Limb (tissue), 2 donors: ENCODE measurements at regions not wholly inside any gene's neighbourhood (a gene's known extent, or its start where the extent isn't known, plus 50 kb on each side); places are given as distances from the start of the nearest gene placed in this dataset.

ENCODE experiments used
- DNase-seq, 2 donors: peaks; one replicate each; pipeline ENCODE4 v3.0.0-alpha.2; 2016; ENCODE audit errors: extremely low spot score in 2 of 2

DNA sequence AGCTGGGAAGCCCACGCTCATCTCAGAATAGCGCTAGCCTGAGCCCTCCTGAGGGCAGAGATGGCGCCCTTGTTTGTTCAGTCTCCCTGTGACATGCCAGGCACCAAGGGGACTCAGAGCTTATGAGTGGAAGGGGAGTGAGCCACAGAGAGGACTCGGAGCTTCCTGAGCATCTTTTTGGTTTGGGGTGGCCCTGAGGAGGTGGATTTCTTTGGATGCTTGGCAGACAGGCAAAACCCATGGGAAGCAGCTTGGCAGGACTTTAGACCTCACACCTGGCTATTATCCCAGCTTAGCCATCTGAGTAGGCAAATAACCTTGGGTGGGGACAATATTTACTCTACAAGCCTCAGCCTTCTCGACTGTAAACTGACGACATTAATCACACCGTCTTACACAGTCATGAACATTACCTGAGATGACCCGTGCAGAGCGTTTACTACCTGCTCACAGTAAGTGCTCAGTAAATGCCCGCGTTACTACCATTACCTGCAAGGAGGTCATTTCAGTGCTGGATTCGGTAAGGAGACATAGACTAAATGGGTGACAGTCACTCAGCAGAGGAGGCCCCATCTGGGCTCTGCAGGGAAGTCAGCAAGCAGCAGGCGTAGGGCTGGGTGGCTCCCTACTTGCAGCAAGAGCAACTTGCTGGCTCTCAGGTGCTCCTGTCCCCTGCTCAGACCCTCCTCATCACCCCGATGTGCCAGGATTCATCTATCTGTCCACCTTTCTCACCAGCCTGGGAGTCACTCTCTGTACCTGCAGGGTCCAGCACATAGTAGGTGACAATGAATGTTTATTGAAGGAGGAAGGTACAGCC, 54.9 kb downstream of the KLHDC7A start:
- no peak for DNase-seq

DNA sequence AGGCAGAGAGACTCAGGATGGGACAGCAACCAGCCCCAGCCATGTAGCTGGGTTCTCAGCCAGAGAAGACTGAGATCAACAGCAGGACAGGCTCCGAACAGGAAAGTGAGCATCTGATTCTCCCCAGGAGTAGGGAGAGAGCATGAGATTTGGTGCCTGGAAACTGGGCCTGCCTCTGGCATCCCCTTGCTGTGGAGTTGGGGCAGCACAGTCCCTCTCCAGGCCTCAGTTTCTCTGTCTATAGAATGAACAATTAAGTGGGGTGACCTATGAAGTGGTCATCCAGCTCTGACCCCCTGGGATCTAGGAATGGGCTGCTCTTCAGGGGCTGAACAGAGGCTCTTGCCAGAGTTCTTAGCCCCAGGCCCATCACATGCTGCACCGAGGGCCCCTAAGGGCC, 55.6 kb downstream of the KLHDC7A start:
- DNase-seq, result no peak

DNA sequence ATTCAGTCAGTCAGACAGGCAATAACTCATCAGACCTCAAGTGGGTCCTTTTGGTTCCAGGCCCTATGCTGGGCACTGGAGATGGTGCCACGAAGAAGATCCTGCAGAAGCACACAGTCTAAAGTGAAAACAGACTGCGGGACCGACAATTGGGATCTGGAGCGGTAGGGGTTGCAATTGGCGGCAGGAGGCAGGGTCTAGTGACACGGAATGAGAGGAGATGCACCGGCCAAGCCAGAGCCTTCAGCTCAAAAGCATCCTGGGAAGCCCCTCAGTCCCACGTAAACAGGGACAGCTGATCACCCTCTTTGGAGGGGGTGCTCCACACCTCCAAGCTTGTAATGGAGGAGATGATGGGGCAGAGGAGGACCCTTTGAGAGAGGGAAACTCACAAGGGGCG, 56.2 kb downstream of the KLHDC7A start:
- no peak for DNase-seq

DNA sequence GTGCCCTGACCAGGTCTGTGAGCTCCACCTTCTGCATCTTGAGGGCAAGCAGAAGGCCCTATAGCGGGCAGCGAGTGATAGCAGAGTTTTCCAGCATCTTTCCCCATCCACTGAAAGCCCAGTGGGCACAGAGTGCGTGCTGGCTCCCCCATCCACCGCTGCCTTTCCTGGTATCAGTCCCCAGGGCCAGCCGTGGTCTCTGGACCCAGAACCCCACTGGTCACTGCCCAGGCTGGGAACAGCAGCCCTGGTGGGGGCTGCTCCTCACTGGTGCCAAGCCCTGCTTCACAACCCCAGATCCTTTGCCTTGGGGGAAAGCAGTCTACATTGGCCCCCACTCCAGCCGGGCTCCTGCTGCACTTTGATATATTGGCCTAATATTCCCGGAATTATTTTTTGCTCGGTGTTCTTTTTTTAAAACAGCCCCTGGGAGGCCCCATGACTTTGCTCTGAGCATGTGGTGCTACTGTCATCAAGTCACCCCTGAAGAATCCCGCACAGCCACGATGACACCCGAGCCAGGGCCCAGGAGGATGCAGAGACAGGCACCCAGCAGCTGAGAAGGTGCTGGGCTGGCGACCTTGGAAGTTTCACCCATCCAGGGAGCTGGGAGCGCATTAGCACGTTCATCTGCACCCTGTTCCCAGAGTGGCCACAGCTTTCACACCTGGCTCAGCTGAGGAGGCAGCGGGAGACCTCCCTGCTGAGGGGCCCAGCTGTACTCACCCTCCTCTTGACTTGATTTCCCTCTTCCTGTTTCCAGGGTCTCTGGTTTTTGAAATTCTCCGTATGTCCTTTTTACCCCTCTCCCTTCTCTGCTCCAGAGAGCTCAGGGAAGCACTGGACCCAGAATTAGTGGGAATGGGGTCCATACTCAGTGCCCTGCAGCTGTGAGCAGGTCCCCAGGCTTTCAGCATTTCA, 56.9 kb downstream of the KLHDC7A start:
- DNase-seq, result no peak

DNA sequence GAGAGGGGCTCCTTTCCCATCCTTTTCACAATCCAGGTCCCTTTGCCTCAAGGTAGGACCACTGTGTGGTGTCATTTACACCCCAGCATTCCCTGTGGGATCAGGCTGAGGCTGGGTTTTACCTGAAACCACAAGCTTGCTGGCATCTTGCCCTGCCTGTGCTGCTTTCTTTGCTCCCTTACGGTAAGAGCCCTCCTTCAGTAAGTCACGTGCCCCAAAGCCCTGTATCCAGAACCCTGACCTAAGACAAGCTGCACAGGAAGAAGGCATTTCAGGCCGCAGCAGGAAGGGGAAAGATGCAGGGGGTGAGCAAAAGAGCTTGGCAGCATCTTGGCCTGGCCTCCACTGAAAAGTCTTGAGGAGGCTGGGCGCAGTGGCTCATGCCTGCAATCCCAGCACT, 58.4 kb downstream of the KLHDC7A start:
- no peak for DNase-seq

DNA sequence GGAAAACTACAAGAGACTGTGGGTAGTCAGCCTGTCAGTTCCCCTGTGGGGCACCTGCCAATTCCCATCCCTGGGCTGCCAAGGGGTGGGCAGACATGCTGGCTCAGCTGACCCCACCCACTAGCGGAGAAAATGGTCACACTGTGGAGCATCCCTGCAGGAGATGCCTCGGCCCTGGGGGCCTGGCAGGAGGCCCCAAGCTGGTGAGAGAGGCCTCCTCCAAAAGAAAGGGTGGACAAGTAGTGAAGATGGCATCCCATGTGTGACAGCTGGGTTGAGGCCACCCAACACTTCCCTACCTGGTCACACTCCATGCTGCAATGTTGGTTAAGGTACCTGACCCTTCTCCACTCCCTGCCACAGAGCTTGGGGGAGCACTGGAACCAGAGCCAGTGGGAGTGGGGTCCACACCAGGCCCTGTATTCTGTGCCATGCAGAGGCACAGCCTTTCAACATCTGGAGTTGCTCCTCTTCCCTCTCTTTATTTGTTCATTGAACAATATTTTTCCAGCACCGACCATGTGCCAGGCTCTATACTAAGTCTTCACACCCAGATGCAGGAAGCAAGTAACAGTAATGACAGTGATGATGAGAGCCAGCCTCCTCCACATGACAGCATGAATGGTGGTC, 59.5 kb downstream of the KLHDC7A start:
- DNase-seq, result peak in 1 of 2 donors; percentile 9

DNA sequence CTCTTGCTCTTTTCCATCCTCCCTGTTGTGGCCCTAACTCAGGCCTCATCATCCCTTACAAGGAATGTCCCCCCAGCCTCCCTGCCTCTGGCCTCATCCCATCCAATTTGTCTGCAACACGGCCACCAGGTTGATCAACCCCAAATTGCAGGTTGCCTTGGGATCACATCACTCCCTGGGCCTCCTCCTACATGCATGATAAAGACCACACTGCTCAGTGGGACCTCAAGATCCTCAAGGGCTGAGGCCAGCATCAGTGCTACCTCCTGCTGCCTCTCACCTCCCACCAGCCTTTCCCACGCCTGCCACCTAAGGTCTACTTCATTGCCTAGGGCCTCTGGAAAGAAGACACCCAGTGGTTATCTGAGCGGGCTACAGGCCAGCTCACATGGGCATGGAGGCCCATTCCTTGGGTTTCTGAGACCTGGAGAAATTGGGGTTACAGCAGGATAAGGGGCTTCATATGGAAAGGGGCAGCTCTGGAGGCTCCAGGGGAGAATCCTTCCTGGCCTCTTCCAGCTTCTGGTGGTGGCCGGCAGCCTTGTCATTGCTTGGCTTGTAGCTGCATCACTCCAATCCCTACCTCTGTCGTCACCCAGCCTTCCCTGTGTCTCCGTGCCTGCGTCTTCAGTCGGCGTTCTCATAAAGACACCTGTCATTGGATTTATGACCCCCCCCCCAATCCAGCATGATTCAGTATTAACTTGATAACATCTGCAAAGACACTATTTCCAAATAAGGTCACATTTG, 60.5 kb downstream of the KLHDC7A start:
- DNase-seq, result peak in 1 of 2 donors; percentile 9

DNA sequence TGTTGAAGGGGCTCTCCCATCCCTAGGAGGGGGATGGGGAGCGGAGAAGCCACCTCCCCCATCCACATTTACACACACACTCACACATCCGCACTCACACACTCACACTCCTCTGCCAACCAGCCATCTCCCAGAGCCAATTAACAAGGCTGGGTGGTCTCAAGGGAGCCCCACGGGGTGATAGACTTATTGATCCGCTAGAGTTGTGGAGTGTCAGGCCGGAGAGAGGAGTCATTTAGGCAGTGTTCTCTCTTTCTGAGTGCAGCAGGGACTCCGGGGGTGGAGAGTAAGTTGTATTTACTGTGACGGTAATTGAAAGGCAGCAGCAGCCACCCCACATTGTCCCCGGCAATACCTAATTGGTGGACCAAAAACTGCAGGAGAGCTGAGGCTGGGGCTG, 61.6 kb downstream of the KLHDC7A start:
- peak in 1 of 2 donors; percentile 31 for DNase-seq

DNA sequence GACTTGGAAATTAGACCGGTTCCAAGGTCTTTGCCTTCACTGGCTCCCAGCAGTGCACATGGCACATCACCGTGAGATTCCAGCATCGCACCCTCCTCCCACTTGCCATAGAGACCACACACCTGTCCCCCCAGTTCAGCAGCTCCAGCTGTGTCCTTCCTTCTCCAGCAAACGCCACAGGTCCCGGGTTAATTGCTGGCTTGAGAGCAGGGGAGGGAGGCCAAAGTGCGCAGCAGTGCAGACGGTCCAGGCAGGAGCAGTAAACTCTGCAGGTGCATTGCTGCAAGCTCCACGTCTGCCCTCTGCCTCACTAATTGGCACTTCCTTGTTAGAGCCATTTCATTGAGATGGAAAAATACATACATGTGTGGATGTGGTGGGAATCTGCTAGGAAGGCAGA, 65.3 kb downstream of the KLHDC7A start:
- DNase-seq, result no peak

DNA sequence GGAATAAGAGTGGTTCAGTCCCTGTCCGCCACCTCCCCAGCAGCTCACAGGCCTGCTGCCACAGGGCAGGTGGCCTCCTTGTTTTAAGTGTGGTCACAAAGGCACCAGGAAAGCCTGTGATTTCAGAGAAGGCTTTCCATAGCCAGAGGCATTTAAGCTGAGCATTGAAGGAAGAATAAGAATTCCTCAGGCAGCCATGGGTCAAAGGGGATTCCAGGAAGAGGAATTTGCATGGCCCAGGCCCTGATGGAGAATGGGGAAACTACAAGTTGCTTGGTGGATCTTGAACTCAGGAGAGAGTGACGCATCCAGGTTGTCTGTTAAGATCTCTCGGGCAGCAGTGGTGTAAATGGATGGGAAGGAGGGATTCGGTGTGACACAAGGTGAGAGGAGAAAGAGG, 66.7 kb downstream of the KLHDC7A start:
- no peak for DNase-seq

DNA sequence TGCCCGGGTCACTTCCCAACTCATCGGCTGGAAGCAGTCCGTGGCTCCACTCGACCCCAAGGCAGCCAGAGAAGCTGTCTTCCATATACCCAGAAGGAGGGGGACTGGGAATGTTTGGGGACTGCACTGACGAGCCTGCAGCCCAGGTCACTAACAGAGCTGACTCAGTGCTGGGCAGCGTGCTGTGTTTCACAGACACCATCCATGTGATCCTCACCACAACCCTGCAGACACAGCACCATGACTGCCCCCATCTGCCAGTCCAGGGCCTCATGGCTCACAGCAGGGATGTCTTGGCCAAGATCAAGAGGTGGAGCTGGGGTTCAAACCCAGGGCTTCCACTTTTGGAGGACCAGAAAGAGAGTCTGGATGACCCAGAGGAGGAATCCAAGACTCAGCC, 67.9 kb downstream of the KLHDC7A start:
- no peak for DNase-seq

DNA sequence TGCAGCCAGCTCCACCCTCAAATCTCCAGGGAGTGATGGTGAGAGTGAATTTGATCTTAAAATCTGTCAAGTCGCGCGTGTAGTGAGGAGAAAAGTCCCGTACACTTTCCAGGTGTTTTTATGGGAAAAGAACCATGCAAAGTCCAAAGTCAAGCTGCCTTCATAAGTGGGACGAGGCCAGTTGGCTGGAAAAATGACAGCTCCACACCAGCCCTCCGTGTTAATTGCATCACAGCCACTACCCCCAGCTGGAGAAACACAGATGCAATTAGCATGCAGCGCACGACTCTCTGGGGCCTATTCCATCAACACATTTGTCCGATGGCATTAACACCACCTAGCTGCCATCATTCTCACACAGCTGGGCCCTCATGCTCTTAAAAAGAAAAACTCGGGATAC, 68.4 kb downstream of the KLHDC7A start:
- DNase-seq, result peak in 1 of 2 donors; percentile 40

DNA sequence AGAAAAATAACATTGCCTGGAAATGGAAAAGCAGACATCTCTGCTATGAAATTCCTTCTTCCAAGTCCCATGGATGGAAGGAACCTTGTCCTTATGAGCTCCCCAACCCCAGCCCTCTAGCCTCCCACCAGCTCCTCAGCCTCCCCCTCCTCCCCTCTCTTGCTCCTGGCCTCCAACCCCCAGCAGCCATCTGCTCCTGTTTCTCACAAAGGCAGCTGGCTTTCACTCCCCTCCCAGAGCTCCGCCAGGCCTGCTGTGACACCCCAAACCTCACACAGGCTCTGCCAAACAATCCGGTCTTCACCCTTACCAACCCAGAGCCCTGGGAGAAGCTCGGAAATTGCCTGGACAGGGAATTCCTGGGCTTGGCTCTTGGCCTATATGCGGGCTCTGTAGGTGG, 69.2 kb downstream of the KLHDC7A start:
- peak; percentile 14 to 41 for DNase-seq

DNA sequence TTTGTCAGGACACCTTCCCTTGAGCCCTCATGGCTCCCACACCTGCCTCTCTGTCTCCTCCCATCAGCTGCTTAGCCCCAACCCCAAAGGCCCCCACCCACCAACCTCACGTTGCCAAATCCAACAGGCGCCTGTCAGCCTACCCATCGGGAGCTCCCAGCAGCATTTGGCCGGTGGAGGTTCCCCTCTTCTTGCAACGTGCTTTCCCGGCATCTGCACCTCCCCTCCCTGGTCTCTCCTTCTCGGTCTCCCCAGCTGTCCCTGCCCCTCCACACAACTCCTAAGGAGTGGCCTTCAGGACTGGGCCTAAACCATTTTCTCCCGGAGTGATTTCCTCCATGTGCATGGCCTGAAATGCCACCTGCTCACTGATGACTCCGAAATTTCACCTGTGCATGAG, 71.9 kb downstream of the KLHDC7A start:
- DNase-seq, result no peak

DNA sequence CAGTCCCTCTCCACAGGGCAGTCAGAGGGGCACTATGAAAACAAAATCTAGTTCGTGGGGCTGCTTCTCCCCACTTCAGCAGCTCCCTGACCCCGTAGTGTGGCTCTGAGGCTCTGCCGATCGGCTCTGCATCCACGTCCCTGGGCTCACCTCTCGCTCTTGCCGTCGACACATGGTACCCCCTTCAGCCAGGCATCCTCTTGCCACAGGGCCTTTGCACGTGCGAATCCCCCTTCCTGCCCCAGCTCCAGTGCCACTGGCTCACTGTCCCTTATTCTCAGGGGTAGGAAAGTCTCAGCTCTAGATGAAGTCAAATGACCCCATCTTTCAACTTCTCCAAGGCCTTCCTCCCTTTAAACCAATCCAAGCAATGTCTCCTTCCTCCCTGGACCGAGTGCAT, 72.7 kb downstream of the KLHDC7A start:
- DNase-seq, result no peak

DNA sequence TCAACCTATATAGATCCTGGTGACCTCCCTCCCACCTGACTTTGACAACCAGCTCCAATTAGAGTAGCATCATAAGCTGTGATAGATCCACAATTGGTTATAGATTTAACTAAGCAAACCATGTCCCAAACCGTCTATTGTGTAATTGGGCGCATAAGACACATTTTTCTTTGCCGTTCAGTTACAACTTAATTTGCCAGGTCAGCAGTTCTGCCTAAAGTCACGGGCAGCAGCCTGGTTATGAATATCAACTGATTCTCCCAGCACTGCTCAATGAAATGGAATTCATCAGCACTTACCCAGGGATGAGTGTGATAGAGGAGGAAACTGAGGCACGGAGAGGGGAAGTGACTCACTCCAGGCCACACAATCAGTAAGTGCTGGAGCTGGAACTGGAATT, 73.4 kb downstream of the KLHDC7A start:
- no peak for DNase-seq

DNA sequence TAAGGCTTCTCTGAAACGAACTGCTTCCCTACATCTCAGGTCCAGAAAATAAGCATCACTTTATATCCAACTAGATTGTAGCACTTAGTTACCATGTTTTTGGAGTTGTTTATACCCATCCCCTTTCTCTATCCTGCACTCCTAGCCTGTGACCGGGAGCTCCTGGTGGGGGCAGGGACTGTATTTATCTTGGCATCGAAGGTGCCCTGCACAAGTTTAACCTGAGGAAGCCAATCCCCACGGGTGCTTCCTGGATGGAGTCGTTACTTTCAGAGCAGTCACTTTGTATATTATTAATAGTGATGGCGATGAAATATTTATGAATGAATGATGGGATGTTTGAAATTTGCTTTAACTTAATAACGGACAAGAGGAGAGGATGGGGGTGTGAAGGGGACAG, 73.9 kb downstream of the KLHDC7A start:
- DNase-seq, result no peak

DNA sequence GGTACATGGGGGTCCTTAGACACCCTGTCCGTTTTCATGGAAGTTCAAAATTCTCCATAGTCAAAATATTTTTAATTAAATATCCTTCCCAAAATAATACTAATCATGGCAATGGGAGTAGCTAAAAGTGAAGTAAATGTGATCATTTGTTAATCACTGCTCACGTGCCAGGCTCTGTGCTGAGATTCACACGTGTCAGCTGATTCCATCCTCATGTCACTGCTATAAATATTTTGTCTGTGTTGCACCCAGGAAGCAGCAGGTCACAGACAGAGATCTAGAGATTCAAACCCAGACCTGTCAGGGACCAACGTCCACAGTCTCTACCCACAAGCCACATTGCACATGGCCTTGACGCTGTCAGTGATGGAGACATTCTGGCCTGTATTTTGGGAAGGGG, 74.3 kb downstream of the KLHDC7A start:
- no peak for DNase-seq

DNA sequence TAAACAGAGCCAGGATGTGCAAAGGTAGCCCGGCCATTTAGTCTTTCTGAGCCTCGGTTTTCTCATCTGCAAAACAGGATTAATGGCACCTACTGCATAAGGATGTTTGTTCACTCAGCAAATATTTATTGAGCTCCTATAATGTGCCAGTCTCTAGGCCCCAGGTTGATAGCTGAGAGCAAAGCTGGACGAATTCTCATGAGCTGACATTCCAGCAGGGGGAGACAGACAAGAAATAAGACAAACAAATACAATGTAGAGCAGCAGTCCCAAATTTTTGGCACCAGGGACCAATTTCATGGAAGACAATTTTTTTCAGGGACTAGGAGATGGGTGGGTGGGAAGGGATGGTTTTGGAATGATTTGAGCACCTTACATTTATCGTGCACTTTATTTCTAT, 74.3 kb upstream of the PAX7 start:
- DNase-seq, result no peak

DNA sequence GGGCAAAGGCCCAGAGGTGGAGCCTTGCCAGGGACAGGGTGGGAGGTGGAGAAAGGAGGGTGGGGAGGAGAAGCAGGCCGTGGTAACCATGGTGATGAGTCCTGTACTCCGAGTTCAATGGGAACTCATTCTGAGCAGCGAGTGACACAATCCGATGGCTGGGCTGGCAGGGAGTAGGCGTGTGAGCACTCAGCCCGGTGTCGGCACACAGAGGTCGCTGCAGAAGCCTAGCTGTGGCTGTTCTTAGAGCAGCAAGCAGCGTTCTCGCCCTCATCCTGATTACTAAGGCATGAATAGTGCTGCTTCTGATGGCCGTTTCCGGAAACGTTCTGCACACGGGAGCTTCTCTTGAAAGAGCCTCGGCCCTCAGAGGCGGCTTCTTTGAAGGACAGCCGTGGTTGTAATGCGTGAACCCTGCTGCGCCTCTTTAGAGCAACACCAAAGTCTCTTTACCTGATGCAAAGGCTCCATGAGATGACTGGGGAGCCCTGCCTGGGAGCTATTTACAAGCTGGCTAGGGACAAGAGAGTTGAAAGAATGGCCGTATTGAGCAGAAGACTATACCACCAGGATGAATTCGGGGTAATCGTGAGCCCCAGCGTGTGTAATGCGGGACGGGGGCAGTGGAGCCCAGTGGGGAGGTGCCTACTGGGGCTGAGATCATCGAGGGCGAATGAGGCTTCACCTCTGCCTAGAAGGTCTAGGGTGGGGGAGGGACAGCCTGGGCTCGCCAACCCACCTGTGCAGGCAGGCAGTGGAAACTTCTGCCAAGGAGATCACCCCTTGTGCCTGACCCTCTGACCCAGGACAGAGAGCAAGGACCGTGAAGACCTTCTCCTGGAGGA, 72.8 kb upstream of the PAX7 start:
- DNase-seq, result peak in 1 of 2 donors; percentile 7

DNA sequence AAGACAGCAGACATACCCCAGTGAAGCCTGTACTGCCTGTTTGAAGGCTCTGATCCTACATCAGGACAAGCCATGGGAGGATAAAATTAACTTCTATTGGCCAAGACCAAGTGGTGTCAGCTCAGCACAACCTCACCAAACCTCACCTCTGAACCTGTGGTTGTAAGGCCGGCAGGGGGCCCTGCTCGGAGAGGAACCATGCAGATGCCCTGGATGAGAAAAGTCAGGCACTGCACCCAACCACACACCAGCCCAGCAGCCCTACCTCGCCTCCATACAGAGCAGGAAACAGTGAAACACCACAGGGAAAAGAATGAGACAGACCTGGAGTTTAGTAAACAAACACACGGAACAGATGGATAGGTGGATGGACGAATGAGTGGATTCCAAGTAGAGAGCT, 70.0 kb upstream of the PAX7 start:
- DNase-seq, result no peak
